OCI-M1 (cell line): ENCODE measurements at regions not wholly inside any gene's neighbourhood (a gene's known extent, or its start where the extent isn't known, plus 50 kb on each side); places are given as distances from the start of the nearest gene placed in this dataset.
"Not testable (repeated sequence)": the region's sequence is repeated elsewhere in the genome, so short reads cannot be mapped to it uniquely, and the experiment has no call there.

Experiments used
- DNase-seq: peaks from one replicate; lab custom pipeline; 2025; lab: John Stamatoyannopoulos, UW

DNA sequence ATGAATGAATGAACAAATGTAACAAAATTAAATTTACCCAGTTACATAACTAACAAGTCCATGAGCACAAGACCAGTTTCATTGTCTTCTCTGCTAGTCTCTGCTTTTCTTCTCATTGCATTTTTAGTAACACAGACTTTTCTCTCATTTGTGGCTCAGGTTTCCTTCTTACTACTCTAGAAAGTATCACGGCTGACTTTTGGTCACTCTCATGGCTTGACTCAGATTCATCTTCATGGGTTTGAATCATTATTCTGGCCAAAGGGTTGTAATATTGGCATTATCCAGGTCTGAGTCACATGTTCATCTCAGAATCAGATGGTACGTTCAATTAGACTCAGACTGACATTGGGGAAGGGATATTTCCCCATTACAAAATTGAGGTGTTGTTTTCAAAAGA, 121.5 kb upstream of the SATB1 start:
- DNase-seq: no peak

DNA sequence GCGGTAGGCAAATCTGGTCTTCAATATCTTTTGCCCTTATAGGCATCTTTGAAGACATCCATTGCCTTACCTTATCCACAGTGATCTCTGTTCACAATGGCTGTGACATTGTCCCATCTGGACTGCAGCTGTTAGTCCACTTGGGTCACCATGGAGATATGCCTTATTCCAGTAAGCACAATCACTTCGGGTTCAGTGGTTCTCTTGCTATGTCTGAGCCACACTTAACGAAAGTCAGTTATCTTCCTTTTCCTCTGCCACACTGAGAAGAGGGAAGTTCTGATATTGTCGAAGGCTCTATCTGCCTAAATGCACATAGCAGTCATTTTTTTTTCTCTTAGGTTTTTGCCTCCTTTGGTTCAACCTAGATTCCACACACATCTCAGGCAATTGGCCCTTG, 119.0 kb upstream of the SATB1 start:
- peak; percentile 59 for DNase-seq

DNA sequence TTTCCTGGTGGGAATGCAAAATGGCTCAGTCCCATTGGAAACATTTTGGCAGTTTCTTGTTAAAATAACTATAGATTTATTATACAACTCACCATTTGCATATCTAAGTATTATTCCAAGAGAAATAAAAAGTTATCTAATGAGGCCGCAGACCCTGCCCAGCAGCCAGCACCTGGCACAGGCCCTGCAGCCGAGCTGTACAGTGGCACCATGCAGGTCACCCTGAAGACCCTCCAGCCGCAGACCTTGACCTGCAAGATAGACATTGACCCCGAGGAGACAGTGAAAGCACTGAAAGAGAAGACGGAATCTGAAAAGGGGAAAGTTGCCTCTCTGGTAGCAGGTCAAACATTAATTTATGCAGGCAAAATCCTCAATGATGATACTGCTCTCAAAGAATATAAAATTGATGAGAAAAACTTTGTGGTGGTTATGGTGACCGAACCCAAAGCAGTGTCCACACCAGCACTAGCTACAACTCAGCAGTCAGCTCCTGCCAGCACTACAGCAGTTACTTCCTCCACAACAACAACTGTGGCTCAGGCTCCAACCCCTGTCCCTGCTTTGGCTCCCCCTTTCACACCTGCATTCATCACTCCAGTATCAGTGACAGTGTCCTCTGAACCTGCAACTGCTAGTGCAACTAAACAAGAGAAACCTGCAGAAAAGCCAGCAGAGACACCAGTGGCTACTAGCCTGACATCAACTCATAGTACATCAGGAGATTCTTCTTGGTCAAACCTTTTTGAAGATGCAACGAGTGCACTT, 113.5 kb upstream of the SATB1 start:
- no peak for DNase-seq

DNA sequence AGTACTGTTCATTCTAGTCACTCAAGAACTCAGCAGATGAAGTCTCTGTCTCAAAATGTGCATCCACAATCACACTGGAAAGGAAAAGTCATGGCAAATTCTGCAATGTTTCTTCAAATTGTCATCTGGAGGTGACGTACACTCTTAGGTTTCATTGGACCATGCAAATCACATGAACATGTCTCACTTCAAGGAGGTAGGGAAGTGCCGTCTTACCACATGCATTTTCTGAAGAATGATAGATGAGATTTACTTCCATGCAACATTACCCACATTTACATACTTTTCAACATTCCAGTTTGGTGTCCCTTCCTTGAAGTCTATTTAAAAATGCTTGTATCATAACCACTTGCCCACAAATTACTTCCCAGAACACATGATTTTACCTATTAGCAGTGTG, 107.9 kb upstream of the SATB1 start:
- DNase-seq: no peak

DNA sequence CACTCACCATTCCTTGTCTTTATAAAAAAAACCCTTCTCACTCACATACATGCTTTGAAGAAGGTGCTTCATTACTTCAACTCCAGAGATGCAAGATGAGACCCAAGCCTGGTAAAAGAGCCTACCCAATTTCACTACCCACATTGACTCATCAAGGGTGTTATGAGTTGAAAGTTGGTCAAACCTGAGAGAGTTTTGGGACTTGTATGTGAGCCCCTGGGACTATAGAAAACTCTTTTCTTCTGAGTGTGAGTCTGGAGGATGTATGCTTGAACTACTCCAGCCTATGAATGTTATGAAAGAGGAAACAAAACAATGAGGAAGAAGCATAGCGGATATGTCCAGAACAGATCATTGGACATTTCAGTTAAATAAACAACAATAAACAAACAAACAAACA, 106.5 kb upstream of the SATB1 start:
- DNase-seq: no peak

DNA sequence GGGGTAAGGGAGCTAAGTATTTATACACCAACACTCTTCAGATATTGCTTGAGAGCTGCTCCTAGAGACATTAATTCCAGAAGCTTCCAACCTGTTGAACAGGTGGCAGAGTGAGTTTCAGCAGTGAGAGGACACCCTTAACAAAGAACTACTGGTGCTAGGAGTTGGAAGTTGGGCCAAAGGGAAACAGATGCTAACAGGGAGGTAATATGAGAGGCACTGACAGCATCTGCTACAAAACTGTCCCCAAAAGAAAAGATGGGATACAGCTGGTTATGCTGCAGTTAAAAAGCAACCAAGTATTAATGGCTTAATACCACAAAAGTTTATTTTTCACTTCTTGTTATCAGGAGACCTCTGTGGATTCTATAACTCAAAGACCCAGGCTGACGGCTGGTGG, 104.5 kb upstream of the SATB1 start:
- DNase-seq: no peak

DNA sequence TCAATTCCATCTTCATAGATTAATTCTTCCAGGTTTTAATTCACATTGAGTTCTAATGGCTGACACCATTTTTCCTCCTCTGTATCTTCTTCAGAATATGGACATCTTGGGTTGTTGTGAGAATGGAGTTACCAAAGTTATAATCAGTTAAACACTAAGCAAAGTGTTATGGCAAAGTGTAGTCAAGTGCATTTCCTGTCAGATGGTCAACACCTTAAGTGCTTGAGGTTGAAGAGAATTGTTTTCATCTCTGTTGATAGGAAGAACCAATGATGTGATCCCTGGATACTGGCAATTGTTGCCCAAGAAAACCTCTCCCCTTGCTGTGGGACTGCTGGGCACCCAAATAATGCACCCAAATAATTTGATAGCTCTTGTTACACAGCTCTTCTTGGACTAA, 102.6 kb upstream of the SATB1 start:
- no peak for DNase-seq

DNA sequence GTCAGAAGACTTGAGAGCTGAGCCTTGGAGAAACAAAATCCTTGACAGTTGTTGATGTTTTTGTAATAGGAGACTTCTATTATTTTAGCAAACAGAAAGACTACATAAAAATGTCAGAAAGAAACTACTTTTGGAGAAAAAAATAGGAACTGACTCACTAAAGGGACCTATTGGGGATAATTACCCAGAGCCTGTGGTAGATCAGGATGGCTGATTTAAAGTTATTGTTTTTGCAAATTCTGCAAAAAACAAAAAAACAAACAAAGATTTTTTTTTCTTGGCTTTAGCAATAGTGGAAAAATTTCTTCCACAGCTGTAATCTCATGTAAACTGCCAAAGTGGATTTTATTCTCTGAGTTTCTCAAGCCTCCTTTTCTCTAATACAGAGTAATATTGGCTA, 101.5 kb upstream of the SATB1 start:
- DNase-seq: no peak

DNA sequence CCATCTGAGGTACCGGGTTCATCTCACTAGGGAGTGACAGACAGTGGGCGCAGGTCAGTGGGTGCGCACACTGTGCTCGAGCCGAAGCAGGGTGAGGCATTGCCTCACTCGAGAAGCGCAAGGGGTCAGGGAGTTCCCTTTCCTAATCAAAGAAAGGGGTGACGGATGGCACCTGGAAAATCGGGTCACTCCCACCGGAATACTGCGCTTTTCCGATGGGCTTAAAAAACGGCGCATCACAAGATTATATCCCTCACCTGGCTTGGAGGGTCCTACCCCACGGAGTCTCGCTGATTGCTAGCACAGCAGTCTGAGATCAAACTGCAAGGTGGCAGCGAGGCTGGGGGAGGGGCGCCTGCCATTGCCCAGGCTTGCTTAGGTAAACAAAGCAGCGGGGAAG, 91.0 kb upstream of the SATB1 start:
- not testable (repeated sequence) for DNase-seq

DNA sequence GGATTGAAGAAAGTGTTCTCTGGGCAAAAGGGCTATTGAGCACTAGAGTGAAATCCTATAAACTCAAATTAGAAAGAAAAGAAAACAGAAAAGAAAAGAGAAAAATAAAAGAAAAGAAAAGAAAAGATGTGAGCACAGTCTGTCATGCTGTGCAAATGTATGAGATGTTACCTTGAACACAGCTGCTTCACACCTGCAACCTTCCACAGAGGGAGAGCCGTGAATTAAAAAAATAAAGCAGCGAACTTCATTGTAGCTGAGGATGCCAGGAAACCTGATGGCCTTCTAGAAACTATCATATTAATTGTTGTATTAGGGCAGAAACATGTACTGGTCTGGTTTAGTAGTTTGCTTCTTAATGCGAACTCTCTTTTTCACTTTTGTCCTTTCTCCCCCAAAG, 88.0 kb upstream of the SATB1 start:
- no peak for DNase-seq

DNA sequence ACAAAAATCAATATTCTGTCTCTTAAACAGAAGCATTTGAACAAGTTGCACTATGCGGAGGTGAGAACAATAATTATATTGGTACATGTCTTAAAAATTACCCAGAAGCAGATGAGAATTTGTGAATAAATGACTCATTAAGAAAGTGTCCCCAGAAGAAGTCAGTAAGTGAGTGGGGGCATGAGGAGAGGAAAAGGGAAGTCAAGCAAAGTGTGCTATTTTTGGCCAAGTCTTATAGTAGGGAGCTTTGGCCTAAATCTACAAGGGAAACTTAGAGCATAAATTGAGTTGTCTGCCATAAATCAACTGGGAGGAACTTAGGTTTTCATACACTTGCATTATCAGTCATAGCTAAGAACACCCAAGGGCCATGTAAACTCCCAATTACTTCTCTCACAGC, 86.9 kb upstream of the SATB1 start:
- DNase-seq: peak; percentile 69

DNA sequence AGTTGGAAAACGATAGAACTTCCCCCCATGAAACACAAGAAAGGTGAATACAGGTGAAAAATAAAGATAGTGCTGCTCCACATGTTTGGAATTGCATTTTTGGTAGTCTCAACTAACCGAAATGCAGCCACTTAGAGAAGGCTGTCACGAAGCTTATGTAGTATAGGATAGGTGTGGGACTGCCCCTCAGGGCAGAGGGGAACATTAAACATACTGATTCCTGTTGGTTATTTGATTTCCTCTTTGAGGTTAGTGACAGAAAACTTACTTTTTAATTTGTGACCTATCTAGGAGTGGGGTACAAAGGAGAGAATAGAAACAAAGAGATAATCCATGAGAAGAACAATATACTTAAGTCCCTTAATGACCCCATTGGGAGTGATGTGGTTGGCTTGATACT, 85.8 kb upstream of the SATB1 start:
- no peak for DNase-seq

DNA sequence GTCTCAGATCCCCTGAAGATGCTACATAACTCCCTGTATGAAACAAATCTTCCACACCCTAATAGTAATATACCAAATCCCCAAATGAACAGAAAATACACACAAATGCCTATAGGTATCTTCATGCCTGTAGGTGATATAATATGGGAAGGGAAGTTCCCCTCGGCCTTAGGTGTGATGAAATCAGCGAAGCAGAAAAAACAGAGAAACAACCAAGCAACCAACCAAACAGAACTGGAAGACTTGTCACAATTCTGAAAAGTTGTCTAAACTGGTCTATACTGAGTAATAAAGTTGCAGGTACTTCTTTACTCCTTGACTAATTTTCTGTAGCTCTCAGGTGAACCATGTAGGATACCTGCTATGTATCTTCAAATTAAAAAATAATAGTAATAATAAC, 82.2 kb upstream of the SATB1 start:
- DNase-seq: no peak

DNA sequence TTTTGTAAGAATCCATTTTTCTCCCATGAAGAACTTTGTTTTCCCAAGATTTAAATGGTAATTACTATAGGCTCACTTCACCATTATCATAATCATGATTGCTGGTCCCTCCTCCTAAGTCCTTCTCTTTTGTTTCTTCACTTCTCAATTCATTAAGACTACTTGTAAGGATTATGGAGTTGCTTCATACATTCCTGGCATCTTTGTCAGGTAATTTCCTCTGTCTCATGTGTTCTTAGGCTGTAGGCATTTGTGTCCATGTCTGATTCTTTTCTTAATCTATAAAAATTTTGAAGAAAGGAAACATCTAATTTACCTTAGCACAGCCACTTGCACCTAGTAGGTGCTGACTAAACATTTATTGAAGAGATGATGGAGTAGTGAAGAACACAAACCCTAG, 79.9 kb upstream of the SATB1 start:
- no peak for DNase-seq

DNA sequence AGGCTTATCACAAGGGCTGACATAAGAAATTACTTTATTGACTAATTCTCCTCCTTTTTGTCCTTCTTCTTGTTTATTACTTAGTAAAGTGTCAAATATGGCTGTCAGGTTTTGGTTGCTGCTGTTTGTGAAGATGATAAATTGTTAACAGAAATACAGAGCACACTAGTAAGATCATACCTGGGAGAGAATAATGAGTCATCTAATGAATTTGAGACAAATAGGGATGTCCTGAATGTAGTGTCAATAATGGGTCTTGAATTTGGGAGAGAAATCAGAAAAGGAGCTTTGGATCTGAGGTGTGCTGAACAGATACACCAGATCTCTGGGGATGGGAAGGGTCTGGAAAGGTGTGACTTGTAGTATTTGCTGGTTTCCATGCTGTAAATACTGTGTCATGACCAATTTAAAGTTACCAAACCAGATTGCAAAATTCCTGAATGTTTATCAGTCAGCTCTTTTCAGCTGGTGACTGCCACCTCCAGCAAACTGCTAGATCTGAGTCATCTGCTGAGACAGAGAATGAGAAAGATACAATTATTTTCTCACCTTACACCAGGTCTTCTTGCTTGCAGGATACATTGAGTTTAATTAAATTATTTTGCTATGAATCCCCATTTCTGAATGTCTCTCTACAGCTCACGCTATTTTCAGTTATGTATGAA, 76.7 kb upstream of the SATB1 start:
- peak; percentile 8 for DNase-seq

DNA sequence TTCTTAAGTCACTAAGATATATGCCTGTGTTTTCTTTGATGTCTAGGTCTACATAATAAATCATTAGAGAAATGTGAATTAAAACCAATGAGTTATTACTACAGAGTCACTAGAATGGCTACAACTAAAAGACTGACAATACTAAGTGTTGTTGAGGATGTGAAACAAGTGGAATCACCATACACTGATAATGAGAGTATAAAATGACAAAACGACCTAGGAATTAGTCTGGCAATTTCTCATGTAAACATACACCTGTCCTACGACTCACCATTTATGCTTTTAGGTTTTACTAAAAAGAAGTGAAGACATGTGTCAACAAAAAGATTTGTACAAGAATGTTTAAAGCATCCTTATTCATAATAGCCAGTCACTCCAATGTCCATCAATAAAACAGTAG, 75.2 kb upstream of the SATB1 start:
- no peak for DNase-seq

DNA sequence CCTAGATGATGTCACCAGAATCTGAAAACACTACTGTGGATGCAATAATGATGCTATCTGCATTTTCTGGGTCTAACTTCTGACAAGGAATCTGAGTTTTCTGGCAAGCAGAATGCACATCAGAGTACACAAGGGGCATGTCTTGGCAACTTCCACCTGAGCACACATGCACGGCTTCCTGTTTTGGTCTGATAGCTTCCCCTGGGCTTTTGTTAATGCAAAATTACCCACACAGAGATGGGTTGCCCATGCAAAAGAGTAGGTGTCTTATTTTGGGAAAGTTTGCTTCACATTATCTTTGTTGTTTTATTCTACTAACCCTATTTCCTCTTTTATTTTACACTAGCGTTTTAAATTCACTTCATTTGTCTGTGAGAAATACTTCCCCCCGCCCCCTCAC, 74.2 kb upstream of the SATB1 start:
- DNase-seq: no peak

DNA sequence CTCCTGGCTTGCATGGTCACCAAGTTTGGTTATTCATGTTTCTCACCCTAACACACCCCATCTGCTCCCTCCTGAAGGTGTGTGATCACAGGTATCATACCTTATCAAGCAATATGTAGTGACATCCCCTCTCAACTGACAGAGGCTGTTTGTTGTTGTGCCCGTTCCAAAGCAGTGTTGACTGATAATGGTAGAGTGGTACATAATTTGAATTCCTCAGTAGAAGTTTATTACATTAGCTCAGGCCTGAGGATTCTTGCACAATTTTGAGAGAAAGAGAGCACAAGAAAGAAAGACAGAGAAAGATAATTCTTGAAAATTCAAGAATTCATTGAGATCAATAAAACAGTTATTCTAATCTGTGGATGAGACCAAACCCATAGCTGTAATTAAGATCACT, 69.1 kb upstream of the SATB1 start:
- DNase-seq: no peak

DNA sequence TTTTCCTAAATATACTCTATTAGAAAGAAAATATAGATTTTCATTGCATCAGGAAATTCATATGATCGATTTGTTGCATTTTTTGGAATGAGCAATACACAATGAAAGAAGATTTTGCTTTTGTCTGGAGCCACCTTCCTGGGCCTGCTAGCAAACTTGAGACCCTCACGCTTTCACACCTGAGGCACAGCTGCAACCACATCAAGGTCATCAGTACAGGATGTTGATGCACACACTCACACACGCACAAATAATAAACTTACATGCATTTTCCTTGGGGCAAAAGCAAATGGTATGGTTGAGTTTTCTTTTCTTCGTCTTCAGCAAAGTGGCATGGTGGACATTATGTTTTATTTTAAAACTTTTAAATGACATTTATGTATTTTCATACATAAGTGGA, 64.8 kb upstream of the SATB1 start:
- no peak for DNase-seq

DNA sequence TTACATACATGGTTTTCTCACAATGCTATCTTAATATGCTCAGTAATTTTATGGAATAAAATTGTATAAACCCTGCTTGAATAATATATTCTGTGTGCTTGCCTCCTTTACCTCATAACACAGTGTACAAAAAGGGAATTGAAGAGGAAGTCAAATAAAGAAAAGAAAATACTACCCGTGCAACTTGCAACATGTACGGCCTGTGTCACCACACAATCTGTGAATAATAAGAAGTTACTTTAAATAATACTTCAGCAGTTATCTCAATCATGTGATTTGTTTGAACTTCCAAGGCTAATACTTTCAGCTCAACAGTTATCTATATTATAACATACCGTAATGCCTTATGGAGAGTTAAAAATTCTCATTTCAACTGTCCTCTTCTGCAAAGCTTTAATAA, 58.1 kb upstream of the SATB1 start:
- DNase-seq: no peak

DNA sequence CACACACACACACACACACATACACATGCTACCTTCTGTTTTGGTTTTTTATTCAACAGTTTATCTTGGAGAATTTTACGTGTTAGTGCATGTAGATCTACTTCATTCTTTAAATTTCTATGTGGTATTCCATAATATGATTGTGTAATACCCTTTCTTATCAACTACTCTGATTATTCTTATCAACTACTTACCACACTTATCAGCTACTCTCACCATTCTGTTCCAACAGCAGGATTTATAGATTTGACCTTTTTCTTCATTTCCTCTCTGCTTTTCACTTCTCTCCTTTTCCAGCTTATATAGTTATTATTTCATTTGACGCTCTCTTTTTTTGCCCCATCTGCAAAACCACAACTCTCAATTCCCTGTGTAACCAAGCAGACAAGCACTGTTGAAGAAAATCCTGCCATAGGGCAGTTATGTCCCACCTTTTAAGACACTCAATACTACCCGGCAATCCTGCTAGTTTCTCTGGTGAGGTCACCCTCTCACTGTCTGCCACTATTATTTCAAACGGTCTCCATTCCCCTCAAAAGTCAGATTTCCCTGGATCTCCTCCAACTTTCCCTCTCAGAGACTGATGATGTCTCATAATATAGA, 56.9 kb upstream of the SATB1 start:
- DNase-seq: peak; percentile 58

DNA sequence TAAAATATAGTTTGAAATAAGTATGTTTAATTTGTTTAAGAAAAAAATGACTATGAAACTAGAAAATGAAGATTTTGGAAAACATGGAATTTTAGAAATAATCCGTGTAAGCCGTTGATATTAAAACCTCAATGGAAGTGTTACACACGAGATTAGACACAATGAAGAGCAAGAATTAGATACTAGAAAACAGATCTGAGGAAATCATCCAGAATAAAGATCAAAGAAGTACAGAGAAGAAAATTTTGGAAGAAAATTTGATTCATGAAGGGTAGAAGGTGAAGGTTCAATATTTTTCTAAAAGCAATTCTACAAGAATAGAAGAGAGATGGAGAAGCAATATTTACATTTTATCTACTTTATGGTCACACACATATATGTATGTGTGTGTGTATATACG, 52.5 kb upstream of the SATB1 start:
- no peak for DNase-seq
